WTC11 (cell line): ENCODE measurements at regions not wholly inside any gene's neighbourhood (a gene's known extent, or its start where the extent isn't known, plus 50 kb on each side); places are given as distances from the start of the nearest gene placed in this dataset.
A peak's percentile ranks its signal among the peaks of the same experiment; 100 is the strongest.

Experiments
- ATF1 ChIP-seq: sonication (generic); formaldehyde crosslinking; IDR thresholded peaks from 2 replicates; pipeline ENCODE4 v1.8.1; 2023; ENCODE audit warnings: mild to moderate bottlenecking, moderate library complexity, missing genetic modification reagents
- FOXJ3 ChIP-seq: sonication (generic); formaldehyde crosslinking; IDR thresholded peaks from 2 replicates; pipeline ENCODE4 v1.9.0; 2021; ENCODE audit warnings: missing genetic modification reagents, mild to moderate bottlenecking, borderline replicate concordance
- FOXK1 ChIP-seq: sonication (generic); formaldehyde crosslinking; IDR thresholded peaks from 2 replicates; pipeline ENCODE4 v1.8.0; 2022; ENCODE audit warnings: mild to moderate bottlenecking, moderate library complexity, missing genetic modification reagents
- GABPB1 ChIP-seq: sonication (generic); formaldehyde crosslinking; IDR thresholded peaks from 2 replicates; pipeline ENCODE4 v1.8.1; 2023; ENCODE audit warnings: mild to moderate bottlenecking, missing genetic modification reagents
- JUN ChIP-seq: sonication (generic); formaldehyde crosslinking; IDR thresholded peaks from 2 replicates; pipeline ENCODE4 v1.8.0; 2023; ENCODE audit warnings: mild to moderate bottlenecking, missing genetic modification reagents
- SMAD3 ChIP-seq: sonication (generic); formaldehyde crosslinking; IDR thresholded peaks from 2 replicates; pipeline ENCODE4 v1.8.0; 2022; ENCODE audit warnings: missing genetic modification reagents, mild to moderate bottlenecking, borderline replicate concordance
- SP1 ChIP-seq: sonication (generic); formaldehyde crosslinking; conservative IDR thresholded peaks from 2 replicates; pipeline ENCODE4 v1.8.1; 2022; ENCODE audit warnings: missing genetic modification reagents
- ZNF263 ChIP-seq: sonication (generic); formaldehyde crosslinking; IDR thresholded peaks from 2 replicates; pipeline ENCODE4 v1.8.1; 2022; ENCODE audit warnings: low read depth, mild to moderate bottlenecking, moderate library complexity, missing genetic modification reagents
- TF ChIP-seq, protein P1 (sequence below): fragments of 200-600 bp; IDR thresholded peaks from 2 replicates; pipeline ENCODE4 v1.8.0; 2022; ENCODE audit warnings: antibody characterized with exemption
- TF ChIP-seq, protein P2 (sequence below): sonication (generic); formaldehyde crosslinking; IDR thresholded peaks from 2 replicates; pipeline ENCODE4 v1.8.1; 2022; ENCODE audit warnings: missing genetic modification reagents, borderline replicate concordance
- TF ChIP-seq, protein P3 (sequence below): sonication (generic); formaldehyde crosslinking; IDR thresholded peaks from 2 replicates; pipeline ENCODE4 v1.8.0; 2022; ENCODE audit warnings: mild to moderate bottlenecking, missing genetic modification reagents
- TF ChIP-seq, protein P4 (sequence below): fragments of 250-450 bp; sonication (Bioruptor Pico); IDR thresholded peaks from 2 replicates; pipeline ENCODE4 v1.9.0; 2021; ENCODE audit warnings: moderate library complexity, mild to moderate bottlenecking, inconsistent platforms, borderline replicate concordance

DNA sequence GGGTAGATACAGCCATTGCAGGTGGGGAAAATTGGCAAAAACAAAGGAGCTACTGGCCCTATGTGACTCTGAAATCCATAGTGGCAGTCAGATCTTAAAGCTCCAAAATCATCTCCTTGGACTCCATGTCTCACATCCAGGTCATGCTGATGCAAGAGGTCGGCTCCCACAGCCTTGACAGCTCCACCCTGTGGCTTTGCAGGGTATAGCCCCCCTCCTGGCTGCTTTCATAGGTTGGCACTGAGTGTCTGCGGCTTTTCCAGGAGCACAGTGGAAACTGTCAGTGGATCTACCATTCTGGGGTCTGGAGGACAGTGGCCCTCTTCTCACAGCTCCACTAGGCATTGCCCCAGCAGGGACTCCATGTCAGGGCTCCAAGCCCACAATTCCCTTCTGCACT lies 1190.1 kb downstream of the CDH12 start:
- TF ChIP-seq, protein P1, sequence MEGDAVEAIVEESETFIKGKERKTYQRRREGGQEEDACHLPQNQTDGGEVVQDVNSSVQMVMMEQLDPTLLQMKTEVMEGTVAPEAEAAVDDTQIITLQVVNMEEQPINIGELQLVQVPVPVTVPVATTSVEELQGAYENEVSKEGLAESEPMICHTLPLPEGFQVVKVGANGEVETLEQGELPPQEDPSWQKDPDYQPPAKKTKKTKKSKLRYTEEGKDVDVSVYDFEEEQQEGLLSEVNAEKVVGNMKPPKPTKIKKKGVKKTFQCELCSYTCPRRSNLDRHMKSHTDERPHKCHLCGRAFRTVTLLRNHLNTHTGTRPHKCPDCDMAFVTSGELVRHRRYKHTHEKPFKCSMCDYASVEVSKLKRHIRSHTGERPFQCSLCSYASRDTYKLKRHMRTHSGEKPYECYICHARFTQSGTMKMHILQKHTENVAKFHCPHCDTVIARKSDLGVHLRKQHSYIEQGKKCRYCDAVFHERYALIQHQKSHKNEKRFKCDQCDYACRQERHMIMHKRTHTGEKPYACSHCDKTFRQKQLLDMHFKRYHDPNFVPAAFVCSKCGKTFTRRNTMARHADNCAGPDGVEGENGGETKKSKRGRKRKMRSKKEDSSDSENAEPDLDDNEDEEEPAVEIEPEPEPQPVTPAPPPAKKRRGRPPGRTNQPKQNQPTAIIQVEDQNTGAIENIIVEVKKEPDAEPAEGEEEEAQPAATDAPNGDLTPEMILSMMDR = peak; percentile 55
- TF ChIP-seq, protein P2, sequence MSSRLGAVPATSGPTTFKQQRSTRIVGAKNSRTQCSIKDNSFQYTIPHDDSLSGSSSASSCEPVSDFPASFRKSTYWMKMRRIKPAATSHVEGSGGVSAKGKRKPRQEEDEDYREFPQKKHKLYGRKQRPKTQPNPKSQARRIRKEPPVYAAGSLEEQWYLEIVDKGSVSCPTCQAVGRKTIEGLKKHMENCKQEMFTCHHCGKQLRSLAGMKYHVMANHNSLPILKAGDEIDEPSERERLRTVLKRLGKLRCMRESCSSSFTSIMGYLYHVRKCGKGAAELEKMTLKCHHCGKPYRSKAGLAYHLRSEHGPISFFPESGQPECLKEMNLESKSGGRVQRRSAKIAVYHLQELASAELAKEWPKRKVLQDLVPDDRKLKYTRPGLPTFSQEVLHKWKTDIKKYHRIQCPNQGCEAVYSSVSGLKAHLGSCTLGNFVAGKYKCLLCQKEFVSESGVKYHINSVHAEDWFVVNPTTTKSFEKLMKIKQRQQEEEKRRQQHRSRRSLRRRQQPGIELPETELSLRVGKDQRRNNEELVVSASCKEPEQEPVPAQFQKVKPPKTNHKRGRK = no peak
- TF ChIP-seq, protein P3, sequence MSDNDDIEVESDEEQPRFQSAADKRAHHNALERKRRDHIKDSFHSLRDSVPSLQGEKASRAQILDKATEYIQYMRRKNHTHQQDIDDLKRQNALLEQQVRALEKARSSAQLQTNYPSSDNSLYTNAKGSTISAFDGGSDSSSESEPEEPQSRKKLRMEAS = no peak
- TF ChIP-seq FOXK1 (CRISPR knock-in tag) (no peak), ATF1 (CRISPR knock-in tag) (no peak), JUN (CRISPR knock-in tag) (no peak), GABPB1 (CRISPR knock-in tag) (peak; percentile 89), SMAD3 (CRISPR knock-in tag) (no peak), FOXJ3 (no peak), ZNF263 (CRISPR knock-in tag) (no peak), SP1 (CRISPR knock-in tag) (no peak)
- TF ChIP-seq, protein P4, sequence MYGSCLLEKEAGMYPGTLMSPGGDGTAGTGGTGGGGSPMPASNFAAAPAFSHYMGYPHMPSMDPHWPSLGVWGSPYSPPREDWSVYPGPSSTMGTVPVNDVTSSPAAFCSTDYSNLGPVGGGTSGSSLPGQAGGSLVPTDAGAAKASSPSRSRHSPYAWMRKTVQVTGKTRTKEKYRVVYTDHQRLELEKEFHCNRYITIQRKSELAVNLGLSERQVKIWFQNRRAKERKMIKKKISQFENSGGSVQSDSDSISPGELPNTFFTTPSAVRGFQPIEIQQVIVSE = no peak
